Renal pelvis (tissue), 1 donor: ENCODE measurements at regions not wholly inside any gene's neighbourhood (a gene's known extent, or its start where the extent isn't known, plus 50 kb on each side); places are given as distances from the start of the nearest gene placed in this dataset.

Experiments
- DNase-seq: peaks from one replicate; pipeline ENCODE4 v3.0.0-alpha.2; 2013

DNA sequence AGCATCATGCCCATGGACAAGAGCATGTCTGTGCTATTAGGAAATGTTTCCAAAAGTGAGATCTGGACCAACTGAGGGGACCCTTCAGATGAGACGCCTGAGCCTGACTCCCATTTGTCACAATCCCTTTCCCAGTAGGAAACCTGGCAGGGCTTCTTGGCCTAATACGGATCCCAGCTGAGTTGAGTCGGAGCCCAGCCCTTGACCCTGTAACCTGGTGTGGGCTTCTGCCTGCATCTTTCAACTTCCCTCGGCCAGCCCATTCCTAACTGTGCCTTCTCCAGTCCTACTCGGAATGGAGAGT lies 148.3 kb downstream of the IRX2 start:
- no peak for DNase-seq

DNA sequence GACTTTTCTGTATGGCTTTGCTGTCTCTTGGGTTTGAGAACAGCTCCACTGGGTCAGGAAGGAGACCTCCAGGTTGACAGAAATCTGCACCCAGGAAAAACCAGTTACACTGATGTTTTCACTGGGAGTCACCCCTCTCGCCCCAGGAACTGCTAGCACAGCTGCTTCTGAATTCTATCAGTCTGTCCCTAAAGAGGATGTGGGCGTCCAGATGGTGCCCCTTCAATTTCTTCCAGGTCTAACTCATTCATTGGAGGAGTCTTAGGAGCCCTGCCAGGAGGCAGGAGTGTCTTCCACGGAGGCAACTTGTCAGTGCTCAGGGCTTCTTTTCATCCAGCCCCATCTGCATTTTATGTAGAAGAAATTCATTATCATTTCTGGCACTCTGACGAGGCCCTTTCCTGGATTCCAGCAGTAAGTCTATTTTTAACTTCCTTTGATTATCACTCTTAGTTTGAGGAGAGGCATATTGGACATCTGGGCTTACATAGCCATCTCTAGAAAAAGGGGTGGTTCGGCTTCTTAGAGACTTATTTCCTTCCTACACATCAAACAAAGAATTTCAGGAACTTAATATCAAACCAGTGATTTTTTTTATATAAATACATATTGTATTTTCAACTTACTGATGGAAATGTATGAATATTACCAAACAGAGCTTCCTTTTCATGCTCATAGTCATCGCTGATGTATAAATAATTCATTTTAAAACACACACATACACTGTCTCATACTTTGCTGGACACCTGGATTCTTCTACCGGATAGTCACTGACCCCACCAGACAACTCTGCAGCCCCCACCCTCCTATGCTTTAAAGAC lies 148.8 kb downstream of the IRX2 start:
- DNase-seq: no peak

DNA sequence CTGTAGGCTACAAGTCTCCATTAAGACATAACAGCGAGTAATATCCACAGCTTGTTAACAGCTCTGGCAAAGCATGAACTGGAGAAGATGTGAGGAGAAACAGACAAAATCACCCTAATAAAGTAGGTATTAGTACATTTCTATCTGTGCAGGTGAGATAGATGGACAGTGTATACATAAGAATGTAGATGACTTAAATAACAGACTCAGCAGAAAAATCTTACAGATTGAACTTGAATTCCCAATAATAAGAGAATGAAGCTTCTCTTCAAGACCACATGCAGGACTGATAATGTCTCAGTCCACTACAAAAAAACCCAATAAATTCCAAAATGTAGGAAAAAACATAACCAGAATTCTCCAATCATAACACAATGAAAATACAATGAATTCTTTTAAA lies 153.0 kb downstream of the IRX2 start:
- DNase-seq: no peak

DNA sequence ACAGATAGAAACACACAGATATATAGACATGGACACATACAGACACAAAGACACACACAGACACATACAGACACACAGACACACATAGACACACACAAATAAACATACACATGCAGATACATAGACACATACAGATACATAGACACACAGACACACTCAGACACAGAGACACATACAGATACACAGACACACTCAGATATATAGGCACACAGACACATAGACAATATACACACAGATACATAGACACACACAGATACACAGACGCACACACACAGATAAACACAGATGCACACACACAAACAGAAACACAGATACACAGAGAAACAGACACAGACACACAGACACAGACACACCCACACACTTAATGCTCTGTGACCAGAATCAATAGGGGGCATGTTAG lies 156.8 kb downstream of the IRX2 start:
- no peak for DNase-seq

DNA sequence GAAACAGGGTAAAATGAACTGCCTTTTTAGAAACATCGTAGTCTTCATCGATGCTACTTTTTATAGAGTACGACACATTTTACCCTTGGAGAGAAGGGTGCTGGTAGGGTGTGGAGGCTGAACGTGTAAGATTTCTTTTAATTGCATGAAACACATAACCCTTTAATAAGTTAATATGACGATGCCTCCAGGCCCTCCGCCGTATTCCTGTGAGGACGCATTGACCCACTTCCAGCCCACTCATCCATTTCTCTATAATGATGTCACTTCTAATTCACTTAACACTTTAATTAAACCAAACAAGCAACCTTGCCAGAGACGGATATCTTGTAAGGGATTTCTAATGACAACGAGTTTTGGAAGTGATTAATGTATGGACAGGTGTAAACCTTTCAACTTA lies 158.7 kb downstream of the IRX2 start:
- no peak for DNase-seq

DNA sequence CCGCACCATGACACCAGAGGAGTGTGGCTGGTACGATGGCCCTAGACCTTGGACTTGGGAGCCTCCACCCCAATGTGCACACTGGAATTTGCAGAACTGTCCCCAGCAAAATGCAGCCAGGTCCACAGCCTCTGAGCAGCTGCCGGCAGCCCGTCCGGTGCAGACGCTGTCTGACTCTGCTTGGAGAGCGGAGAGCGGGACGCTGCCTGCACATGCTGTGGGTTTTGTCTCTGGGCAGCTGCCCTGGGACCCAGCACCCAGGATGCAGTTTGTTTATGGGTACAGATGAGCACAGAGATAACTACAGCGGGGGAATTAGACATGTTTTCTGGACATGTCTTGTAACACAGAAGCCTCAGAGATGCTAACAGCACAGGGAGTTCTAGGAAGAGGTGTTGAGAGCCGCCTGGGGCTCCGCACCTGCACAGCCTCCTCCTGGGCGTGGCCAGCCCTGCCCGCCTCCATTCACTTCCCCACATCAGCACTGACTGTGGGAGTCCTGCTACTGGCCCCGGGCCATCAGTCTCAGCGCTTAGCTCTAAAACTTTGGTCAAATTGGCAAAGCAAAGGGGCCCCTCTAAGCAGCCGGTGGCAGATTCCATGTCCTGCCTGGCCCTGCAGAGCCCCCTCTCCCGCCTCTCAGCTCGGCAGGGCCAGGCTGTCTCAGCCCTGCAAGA lies 159.6 kb downstream of the IRX2 start:
- no peak for DNase-seq

DNA sequence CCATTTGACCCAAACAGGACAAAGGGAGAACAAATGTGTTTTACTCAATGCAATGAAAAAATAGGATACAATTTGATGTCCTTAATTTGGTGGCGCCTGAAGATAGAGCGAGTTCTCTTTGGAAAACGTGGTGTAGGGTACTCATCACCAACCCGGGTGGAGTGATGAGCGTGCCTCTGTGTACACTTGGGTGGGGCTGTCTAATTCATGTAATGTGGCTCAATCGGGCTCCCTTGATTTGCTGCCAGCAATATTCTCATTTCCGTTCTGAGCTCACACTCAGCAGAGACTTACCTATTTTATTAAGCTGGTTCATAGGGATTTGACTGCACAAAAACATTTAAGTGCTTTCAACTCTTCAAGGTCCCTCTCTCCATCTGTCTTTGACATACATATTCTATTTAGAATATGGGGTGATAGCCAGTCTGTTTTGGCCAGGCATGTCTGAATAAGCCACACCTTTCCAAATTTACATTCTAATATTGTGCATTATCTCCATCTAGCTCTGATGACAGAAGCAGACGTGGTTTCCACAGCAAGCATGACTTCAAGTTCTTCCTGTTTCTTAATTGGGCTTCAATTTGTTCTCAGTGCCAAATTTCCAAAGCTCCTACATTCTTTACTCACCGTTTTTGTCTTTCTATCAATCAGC lies 162.5 kb downstream of the IRX2 start:
- no peak for DNase-seq

DNA sequence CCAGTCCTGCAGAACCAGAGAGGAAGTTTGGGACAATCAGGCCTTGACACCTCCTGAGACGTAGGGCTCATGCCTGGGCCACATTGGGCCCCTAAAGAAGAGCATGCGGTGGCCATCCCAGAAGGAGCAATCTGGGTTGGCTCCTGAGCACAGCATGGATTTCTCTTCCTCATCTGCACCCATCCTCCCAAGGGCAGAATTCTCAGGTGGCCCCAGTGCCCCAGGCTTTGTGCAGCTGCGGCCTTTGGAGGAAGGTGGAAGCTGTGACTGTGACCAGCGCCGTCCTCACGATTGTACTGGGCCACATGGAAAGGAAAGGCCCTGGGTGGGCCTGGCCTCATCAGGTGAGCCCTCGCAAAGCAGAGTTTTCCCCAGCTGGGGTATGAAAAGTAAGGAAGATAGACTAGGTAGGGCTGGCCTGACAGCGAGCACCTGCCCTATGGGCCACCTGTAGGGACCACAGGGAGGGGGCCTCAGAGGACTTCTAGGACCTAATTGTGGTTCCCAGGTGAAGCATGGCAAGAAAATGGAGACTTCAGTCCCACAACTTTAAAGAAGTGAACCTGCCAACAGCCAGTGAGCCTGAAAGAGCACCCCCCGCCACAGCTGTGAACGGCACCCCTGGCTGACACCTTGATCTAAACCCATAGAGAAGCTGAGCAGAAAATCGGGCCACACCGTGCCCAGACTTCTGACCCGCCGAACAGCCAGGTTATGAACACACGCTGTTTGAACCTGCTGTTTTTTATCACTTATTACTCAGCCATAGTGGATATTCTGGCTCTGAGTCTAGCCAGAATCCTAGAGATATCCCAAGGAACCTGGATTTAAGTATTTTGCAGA lies 164.1 kb downstream of the IRX2 start:
- DNase-seq: no peak

DNA sequence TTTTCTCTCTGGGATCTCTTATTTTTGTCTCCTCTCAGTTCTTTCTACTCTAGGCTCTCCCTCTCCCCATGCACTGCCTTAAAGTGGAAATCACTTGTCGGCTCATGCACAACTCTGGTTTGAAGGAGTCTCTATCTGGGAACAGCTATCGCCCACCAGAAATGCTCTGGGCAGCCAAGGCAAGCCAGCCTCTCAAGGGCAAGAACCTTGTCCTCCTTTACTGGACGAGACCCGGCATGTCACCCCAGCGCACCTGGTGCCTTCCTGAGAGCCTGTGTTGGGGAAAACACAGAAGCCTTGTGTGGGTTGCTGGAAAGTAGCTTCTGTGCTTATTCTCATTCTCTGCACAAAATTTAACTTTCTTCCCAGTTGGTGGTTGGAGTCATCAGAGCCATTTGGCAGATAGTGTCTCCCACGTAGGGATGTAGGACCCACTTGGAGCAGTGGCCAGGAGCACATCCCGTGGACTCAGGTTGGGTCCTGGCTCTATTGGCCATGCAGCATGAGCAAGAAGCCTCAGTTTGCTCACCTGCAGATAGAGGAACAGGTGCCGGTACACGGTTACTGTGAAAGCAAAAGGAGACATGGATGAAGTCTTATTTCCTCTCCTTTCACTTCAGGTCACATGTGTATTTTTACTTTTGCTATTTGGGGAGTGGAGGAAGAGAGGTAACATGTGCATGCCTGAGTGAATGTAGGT lies 165.3 kb downstream of the IRX2 start:
- DNase-seq: no peak

DNA sequence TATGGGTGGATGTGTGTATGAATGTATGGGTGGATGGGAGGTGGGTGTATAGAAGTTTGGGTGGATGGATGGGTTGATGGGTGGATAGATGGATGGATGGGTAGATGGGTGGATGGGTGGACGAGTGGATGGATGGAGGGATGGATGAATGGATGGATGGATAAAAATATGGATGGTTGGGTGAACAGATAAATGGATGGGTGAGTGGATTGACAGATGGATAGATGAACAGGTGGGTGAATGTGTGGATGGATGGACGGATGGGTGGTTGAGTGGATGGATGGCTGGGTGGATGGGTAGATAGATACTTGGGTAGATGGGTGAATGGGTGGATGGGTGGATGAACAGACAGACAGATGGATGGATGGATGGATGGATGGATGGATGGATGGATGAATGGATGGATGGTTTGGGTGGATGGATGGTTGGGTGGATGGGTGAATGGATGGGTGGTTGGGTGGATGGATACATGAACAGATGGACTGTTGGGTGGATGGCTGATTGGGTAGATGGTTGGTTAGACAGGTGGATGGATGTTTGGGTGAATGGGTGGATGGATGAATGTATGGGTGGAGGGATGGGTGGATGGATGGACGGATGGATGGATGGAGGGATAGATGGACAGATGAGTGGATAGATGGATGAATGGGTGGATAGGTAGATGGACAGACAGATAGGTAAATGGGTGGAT lies 166.8 kb downstream of the IRX2 start:
- DNase-seq: no peak

DNA sequence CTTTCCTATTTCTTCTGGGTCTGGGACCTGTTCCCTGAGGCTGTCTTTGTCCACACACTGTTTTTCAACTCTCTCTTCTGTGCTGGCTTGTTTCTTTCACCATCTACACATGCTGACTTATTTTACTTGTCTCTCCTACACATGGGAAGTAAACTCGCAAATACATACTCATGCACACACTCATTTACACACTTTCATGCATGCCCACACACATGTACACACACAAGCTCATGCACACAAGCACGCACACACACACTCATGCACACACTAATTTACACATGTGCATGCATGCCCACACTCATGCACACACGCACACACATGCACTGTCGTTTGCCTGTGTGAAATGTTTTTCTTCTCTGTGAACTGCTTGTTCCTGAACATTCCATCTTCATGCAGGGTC lies 169.0 kb downstream of the IRX2 start:
- no peak for DNase-seq

DNA sequence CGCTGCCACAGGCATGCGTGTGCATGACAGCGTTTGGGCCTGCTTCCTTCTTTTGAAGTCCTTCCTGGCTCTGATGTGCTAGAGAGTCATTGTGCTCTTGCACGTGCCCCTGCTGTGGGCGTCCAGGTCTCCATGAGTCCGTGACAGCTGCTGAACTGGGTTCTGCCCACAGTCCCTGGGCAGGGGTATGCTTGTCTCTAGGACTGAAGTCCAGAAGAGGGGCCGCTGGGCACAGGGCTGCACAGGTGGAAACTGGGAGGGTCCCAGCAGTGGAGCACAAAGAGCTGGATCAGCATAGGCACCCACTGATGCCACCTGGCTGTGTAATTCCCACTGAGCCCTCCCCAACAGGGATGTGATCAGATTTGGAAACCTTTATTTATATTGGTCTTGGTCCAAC lies 169.4 kb downstream of the IRX2 start:
- no peak for DNase-seq

DNA sequence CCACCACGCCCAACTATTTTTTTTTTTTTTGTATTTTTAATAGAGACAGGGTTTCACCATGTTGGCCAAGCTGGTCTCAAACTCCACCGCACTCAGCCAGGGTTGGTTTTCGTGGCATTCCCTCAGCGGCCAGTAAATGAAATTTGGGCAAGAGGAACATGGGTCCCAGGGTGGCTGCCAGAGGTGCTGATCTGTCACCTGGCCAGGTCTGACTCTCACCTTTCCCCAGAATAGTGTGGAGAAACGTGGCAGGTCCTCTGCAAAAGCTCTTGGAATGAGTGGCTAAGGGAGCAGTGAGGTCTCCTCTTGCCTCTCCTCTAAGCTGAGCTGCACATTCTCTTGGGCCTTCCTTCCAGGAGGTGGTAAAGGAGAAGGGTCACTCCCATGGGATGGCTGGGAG lies 170.1 kb downstream of the IRX2 start:
- no peak for DNase-seq

DNA sequence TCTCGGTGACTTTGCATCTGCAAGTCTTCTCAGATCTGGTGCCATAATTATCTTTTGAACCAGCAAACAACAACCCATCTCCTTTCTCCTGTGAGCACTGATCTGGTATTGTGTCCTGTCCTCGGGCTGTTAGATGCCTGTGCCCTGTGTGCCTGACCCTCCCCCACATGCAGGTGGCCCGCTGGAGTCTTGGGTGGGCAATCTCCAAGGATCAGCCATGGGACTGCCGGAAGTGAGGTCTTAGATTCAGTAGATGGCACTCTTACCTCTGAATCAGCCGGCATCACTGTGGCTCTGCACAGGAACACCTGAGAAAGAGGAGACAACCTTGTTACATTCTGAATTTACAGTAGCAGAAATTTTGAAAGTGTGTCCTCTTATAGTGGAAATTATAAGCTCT lies 172.4 kb downstream of the IRX2 start:
- no peak for DNase-seq

DNA sequence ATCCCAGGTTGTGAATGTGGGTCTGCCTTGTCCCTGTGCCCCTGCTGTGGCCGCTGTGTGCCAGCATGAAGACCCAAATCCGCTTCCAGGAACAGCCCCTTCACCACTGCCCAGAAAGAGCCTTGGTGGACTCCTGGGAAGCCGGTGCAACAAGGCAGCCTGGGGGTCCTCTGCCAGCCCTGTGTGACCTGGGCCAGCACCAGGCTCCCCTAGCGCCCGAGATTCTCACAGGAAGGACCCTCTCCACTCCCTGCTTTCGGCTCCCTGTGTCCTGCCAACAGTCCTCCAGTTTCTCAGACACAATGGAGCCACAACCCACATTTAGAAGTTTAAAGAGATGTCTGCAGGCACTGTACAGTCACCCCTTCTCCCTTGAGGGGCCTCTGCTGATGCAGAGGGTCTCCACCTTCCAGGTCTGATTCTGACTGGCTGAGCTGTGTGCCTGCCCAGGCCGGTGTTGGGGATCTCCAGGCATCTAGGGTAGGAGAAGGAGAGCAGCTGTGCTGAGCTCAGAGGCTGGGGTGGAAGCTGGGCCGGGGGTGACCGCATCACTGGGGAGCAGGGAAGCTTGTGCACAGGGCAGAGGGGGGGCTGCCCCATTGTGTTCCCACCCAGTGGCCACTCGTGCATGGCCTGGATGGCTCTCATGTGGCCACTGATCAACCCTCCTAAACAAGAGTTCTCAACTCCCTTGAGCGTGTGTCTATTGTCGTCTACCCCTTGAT lies 174.0 kb downstream of the IRX2 start:
- no peak for DNase-seq

DNA sequence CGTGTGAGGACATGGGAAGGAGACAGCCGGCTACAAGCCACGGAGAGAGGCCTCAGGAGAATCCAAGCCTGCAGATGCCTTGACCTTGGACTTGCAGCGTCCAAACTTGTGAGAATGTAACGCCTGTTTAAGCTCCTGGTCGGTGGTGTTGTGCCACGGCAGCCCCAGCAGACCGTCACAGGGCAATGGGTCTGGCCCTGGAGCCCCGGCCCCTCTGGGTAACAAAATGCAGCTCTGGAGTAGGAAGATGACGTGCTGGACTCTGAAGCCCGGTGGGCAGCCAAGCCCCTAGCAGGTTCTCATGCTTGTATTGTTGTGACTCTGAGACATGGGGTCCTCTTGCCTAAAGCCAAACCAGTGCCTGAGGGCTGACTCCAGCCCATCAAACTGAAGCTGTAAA lies 174.7 kb downstream of the IRX2 start:
- no peak for DNase-seq

DNA sequence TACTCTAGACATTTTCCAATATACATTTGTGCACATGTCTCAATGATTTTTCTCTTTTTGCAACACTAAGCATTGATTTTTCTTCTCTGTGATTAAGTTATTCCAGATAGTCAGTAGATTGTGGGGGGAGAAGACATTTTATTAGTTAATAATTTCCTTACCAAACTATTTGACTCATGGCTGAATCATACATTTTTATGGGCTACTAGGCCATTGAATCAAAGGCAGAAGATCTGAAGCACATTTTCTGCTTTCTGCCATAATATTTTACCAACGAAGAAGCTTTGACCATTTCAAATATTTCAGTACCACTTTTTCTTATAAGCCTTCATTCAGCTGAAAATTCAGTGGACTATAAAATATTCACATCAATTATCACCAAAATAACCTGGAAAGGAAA lies 175.6 kb downstream of the IRX2 start:
- no peak for DNase-seq

DNA sequence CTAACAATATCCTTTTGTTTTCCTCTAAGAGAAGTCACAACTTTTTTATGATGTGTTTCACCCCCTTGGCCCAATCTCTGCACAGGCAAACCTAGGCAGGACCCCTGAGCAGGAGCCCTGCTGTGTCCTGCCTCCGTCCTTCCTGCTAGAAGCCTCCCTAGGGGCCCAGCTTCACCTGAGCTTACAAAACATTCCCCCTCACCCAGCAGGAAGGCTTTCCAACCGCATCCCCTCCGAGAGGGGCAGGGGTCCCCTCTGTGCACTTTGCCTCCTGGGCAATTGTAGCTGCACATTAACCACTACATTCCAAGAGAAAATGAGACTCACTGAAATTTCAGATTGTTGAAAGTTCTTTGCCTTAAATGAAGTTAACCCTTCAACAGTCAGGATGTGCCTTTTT lies 176.2 kb downstream of the IRX2 start:
- DNase-seq: peak; percentile 11

DNA sequence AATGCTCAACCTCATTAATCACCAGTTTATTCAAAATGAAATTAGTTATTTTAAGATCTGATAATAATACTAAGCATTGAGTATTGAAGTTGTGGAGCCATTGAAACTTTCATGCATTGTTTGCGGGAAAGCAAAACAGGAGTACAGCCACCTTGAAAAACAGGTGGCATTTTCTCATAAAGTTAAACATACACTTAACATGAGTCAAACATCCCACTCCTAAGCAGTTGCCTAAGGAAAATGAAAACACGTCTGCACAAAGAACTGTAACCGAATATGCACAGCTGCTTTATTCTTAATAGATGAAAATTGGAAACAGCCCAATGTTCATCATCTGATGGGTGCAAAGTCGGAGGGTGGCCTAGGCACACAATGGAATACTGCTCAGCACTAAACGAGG lies 177.3 kb downstream of the IRX2 start:
- DNase-seq: no peak

DNA sequence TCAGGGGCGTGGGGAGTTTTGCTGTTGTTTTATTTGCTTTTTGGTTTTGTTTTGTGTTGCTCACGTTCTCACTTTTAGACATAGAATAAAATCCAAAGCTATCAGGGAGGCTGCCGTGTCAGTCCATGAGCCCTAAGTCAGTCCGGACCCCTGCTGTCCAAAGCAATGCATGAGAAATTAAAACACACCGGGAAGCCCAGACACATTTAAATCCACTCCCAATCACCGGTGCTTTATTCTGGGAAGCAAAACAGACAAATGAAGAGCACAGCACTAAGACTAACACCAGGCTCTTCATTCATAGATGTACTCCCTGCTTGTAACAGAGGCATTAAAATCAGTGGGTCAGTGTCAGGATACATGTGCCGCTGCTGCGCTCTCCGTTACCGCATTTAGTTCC lies 180.9 kb downstream of the IRX2 start:
- DNase-seq: no peak
